ENCODE measurements at regions not wholly inside any gene's neighbourhood (a gene's known extent, or its start where the extent isn't known, plus 50 kb on each side); places are given as distances from the start of the nearest gene placed in this dataset.

DNA sequence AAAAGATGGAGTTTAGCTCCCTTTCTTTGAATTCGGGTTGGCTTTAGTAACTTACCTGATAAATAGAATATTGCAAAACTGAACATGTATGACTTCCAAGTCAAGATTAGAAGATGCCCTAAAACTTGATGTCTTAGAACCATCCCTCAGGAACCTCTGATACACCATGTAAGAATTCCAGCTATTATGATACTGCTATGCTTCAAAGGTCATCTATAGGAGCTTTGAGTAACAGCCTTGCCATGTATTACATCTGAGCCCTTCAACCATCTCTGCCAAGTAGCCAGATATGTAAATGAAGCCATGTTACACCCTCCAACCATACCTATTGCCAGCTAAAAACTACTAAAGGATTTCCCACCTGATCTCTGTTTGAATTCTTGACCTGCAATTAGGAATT is 854.2 kb downstream of the SI start:
- no peak for TF ChIP-seq CTCF (IDR thresholded peaks at IDR 0.05; ENCODE audit: insufficient read depth, low read depth, low read length)
- DNase-seq (ENCODE audit: low read depth), result no peak
- no peak overlapping the region for H3K4me3 ChIP-seq (ENCODE audit: low read depth, low read length)

DNA sequence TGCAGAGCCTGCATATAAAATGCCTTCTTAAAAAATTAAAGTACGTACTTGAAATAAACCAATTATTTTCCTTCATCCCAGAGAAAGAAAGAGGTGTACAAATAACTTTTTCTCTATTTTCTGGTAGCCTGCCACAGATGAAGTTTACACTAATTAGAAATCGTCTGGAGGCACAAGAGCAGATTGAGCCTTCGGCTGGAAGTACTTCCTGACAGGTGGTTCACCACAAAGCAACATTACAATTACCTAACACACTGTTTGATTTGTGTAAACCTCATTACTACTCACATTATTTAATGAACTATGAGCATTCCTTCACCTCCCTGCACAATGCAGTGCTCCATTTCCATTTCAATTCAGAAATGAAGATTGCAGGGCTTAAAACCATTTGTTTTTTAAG is 856.1 kb downstream of the SI start:
- TF ChIP-seq CTCF (IDR thresholded peaks at IDR 0.05; ENCODE audit: insufficient read depth, low read depth, low read length), result no peak
- H3K4me3 ChIP-seq (ENCODE audit: low read depth, low read length), result no peak overlapping the region
- no peak for DNase-seq (ENCODE audit: low read depth)

DNA sequence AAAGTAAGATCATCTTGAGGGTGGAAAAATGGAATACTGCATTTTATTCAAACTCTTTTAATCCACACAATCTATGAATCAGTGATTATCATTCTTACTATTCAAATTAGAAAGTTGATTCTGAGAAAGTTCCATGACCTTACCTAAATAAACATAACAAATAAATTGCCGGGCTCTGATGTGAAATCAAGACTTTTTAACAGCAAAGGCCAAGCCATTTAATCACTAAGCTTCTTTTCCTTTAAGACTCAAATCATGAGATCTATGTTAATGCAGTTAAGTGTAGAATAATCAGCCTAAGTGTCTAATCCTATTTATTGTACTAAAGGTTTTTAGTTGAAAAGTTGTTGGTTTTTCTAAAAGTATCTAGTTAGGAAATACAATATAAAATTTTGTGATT is 857.0 kb downstream of the SI start:
- no peak for TF ChIP-seq CTCF (IDR thresholded peaks at IDR 0.05; ENCODE audit: insufficient read depth, low read depth, low read length)
- DNase-seq (ENCODE audit: low read depth), result no peak
- H3K4me3 ChIP-seq (ENCODE audit: low read depth, low read length), result no peak overlapping the region

DNA sequence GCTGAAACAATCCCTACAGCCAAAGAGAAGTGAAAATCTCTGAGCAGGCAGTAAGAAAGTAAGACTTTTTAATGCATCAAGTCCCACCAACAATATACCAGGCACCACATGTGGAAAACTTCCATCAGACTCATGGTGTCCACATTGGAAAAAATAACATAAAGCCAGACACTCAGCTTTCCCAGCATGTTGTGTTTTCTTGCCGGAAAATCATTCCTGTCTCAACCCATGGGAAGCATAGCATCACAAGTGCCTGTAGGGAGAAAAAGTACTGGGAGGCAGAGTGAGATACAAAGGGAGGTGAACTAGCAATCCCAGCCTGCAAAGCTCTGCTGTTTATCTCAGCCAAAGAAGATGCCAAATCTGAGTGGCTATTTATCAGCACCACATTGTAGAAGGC is 868.9 kb downstream of the SI start:
- DNase-seq (ENCODE audit: low read depth), result no peak
- H3K4me3 ChIP-seq (ENCODE audit: low read depth, low read length), result no peak overlapping the region
- no peak for TF ChIP-seq CTCF (IDR thresholded peaks at IDR 0.05; ENCODE audit: insufficient read depth, low read depth, low read length)

DNA sequence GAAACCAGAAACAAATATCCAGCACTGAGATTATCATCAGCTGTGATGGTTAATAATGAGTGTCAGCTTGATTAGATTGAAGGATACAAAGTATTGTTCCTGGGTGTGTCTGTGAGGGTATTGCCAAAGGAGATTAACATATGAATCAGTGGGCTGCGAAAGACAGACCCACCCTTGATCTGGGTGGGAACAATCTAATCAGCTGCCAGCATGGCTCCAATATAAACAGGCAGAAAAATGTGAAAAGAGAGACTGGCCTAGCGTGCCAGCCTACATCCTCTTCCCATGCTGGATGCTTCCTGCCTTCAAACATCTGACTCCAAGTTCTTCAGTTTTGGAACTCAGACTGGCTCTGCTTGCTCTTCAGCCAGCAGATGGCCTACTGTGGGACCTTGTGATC is 869.5 kb downstream of the SI start:
- TF ChIP-seq CTCF (IDR thresholded peaks at IDR 0.05; ENCODE audit: insufficient read depth, low read depth, low read length), result no peak
- H3K4me3 ChIP-seq (ENCODE audit: low read depth, low read length), result no peak overlapping the region
- no peak for DNase-seq (ENCODE audit: low read depth)

GRCh38 chr3:164208048-164208447 is 870.2 kb downstream of the SI start:
- no peak for DNase-seq (ENCODE audit: low read depth)
- H3K4me3 ChIP-seq (ENCODE audit: low read depth, low read length), result no peak overlapping the region
- TF ChIP-seq CTCF (IDR thresholded peaks at IDR 0.05; ENCODE audit: insufficient read depth, low read depth, low read length), result no peak

DNA sequence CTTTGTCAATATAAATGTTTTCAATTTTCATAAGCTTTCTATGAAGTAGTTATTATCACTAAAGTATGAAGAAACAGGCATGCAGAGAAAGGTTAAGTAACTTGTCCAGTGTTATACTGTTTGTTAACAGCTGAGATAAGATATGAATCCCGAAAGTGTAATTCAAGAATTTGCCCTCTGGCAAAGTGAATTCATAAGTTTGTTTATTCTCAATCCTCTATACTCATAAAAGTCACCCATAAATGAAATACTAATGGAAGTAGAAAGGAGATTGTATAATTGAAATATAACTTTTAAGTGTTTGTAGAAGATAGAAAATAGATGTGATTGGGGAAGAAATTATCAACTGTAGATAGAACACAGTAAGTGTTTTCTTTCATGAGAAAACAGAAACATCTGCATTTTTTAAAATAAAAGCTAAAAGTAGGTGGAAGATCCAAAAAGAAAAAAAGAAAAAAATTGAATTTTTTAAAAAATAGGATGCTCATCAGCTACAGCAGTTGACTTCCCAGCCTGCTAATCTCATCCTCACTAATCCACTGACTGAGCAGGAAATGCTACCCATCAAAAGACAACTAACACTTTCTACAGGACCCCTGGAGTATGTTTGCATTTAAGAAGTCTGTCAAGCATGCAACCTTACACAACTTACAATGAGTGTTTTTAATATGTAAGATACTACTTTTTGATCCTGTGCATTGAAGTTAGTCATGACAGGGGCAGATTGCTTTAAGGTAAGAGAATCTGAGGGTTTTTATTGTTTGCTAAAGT is 878.1 kb downstream of the SI start:
- TF ChIP-seq CTCF (IDR thresholded peaks at IDR 0.05; ENCODE audit: insufficient read depth, low read depth, low read length), result no peak
- no peak overlapping the region for H3K4me3 ChIP-seq (ENCODE audit: low read depth, low read length)
- DNase-seq (ENCODE audit: low read depth), result no peak
